ENCODE measurements at regions not wholly inside any gene's neighbourhood (a gene's known extent, or its start where the extent isn't known, plus 50 kb on each side); places are given as distances from the start of the nearest gene placed in this dataset.

GRCh38 chr16:54426553-54426849 lies 139.9 kb upstream of the IRX3 start:
- Histone ChIP-seq H3K27me3 (ENCODE audit: low read length) (no peaks in the 10 kb centered on the region), H2AFZ (ENCODE audit: low read length) (no peak overlapping the region), H3K36me3 (ENCODE audit: insufficient read depth, low read length) (no peaks in the 10 kb centered on the region), H3K27ac (ENCODE audit: low read length) (no peak overlapping the region), H4K20me1 (ENCODE audit: insufficient read depth, low read depth, low read length) (no peaks in the 10 kb centered on the region), H3K4me2 (ENCODE audit: low read depth, low read length, poor library complexity, severe bottlenecking) (no peak overlapping the region), H3K4me3 (ENCODE audit: low read length) (no peak overlapping the region), H3K79me2 (ENCODE audit: low read length) (no peaks in the 10 kb centered on the region), H3K9ac (ENCODE audit: low read length) (no peak overlapping the region), H3K4me1 (ENCODE audit: low read length) (no peaks in the 10 kb centered on the region), H3K9me2 (replicated peaks; ENCODE audit: insufficient read depth, low read length) (no peaks in the 10 kb centered on the region), H3K9me3 (ENCODE audit: low read length) (no peaks in the 10 kb centered on the region)
- no peak for DNase-seq

GRCh38 chr16:54425681-54426552 lies 139.3 kb upstream of the IRX3 start:
- Histone ChIP-seq H3K9me3 (ENCODE audit: low read length) (no peaks in the 10 kb centered on the region), H3K4me2 (ENCODE audit: low read depth, low read length, poor library complexity, severe bottlenecking) (no peak overlapping the region), H3K4me1 (ENCODE audit: low read length) (no peaks in the 10 kb centered on the region), H3K9me2 (replicated peaks; ENCODE audit: insufficient read depth, low read length) (no peaks in the 10 kb centered on the region), H4K20me1 (ENCODE audit: insufficient read depth, low read depth, low read length) (no peaks in the 10 kb centered on the region), H3K79me2 (ENCODE audit: low read length) (no peaks in the 10 kb centered on the region), H3K4me3 (ENCODE audit: low read length) (no peak overlapping the region), H3K27me3 (ENCODE audit: low read length) (no peaks in the 10 kb centered on the region), H3K36me3 (ENCODE audit: insufficient read depth, low read length) (no peaks in the 10 kb centered on the region), H3K9ac (ENCODE audit: low read length) (no peak overlapping the region), H3K27ac (ENCODE audit: low read length) (no peak overlapping the region), H2AFZ (ENCODE audit: low read length) (no peak overlapping the region)
- no peak for DNase-seq

- no peak overlapping the region for H3K9ac ChIP-seq (ENCODE audit: low read length)
- no peak overlapping the region for H3K27ac ChIP-seq (ENCODE audit: low read length)
- no peak overlapping the region for H3K4me3 ChIP-seq (ENCODE audit: low read length)
- no peaks in the 10 kb centered on the region for H3K4me1 ChIP-seq (ENCODE audit: low read length)
- DNase-seq, result no peak
- H3K9me3 ChIP-seq (ENCODE audit: low read length), result no peaks in the 10 kb centered on the region
- H3K79me2 ChIP-seq (ENCODE audit: low read length), result no peaks in the 10 kb centered on the region
- H3K4me2 ChIP-seq (ENCODE audit: low read depth, low read length, poor library complexity, severe bottlenecking), result no peak overlapping the region
- no peak overlapping the region for H2AFZ ChIP-seq (ENCODE audit: low read length)
- no peaks in the 10 kb centered on the region for H3K9me2 ChIP-seq (replicated peaks; ENCODE audit: insufficient read depth, low read length)
- H3K27me3 ChIP-seq (ENCODE audit: low read length), result no peaks in the 10 kb centered on the region
- H3K36me3 ChIP-seq (ENCODE audit: insufficient read depth, low read length), result no peaks in the 10 kb centered on the region
- no peaks in the 10 kb centered on the region for H4K20me1 ChIP-seq (ENCODE audit: insufficient read depth, low read depth, low read length)
Observed at GRCh38 chr16:54425068-54425467, 138.5 kb upstream of the IRX3 start.

- Histone ChIP-seq H3K9ac (ENCODE audit: low read length) (no peak overlapping the region), H3K27me3 (ENCODE audit: low read length) (no peaks in the 10 kb centered on the region), H2AFZ (ENCODE audit: low read length) (no peak overlapping the region), H3K9me2 (replicated peaks; ENCODE audit: insufficient read depth, low read length) (no peaks in the 10 kb centered on the region), H3K4me3 (ENCODE audit: low read length) (no peak overlapping the region), H3K36me3 (ENCODE audit: insufficient read depth, low read length) (no peaks in the 10 kb centered on the region), H3K4me2 (ENCODE audit: low read depth, low read length, poor library complexity, severe bottlenecking) (no peak overlapping the region), H3K27ac (ENCODE audit: low read length) (no peak overlapping the region), H4K20me1 (ENCODE audit: insufficient read depth, low read depth, low read length) (no peaks in the 10 kb centered on the region), H3K79me2 (ENCODE audit: low read length) (no peaks in the 10 kb centered on the region), H3K9me3 (ENCODE audit: low read length) (no peaks in the 10 kb centered on the region), H3K4me1 (ENCODE audit: low read length) (no peaks in the 10 kb centered on the region)
- no peak for DNase-seq
Observed at GRCh38 chr16:54424043-54424451, 137.5 kb upstream of the IRX3 start.

- Histone ChIP-seq H3K79me2 (ENCODE audit: low read length) (no peaks in the 10 kb centered on the region), H3K27ac (ENCODE audit: low read length) (no peak overlapping the region), H3K9me3 (ENCODE audit: low read length) (no peaks in the 10 kb centered on the region), H3K9me2 (replicated peaks; ENCODE audit: insufficient read depth, low read length) (no peaks in the 10 kb centered on the region), H3K27me3 (ENCODE audit: low read length) (no peaks in the 10 kb centered on the region), H3K36me3 (ENCODE audit: insufficient read depth, low read length) (no peaks in the 10 kb centered on the region), H3K9ac (ENCODE audit: low read length) (no peak overlapping the region), H3K4me3 (ENCODE audit: low read length) (no peak overlapping the region), H3K4me2 (ENCODE audit: low read depth, low read length, poor library complexity, severe bottlenecking) (no peak overlapping the region), H2AFZ (ENCODE audit: low read length) (no peak overlapping the region), H3K4me1 (ENCODE audit: low read length) (no peaks in the 10 kb centered on the region), H4K20me1 (ENCODE audit: insufficient read depth, low read depth, low read length) (no peaks in the 10 kb centered on the region)
- no peak for DNase-seq
Observed at GRCh38 chr16:54422569-54422978, 136.0 kb upstream of the IRX3 start.

GRCh38 chr16:54422159-54422558 lies 135.6 kb upstream of the IRX3 start:
- no peak overlapping the region for H3K4me2 ChIP-seq (ENCODE audit: low read depth, low read length, poor library complexity, severe bottlenecking)
- H2AFZ ChIP-seq (ENCODE audit: low read length), result no peak overlapping the region
- H4K20me1 ChIP-seq (ENCODE audit: insufficient read depth, low read depth, low read length), result no peaks in the 10 kb centered on the region
- no peak overlapping the region for H3K4me3 ChIP-seq (ENCODE audit: low read length)
- no peaks in the 10 kb centered on the region for H3K79me2 ChIP-seq (ENCODE audit: low read length)
- H3K27me3 ChIP-seq (ENCODE audit: low read length), result no peaks in the 10 kb centered on the region
- no peak overlapping the region for H3K27ac ChIP-seq (ENCODE audit: low read length)
- DNase-seq, result no peak
- H3K9ac ChIP-seq (ENCODE audit: low read length), result no peak overlapping the region
- no peaks in the 10 kb centered on the region for H3K36me3 ChIP-seq (ENCODE audit: insufficient read depth, low read length)
- no peaks in the 10 kb centered on the region for H3K4me1 ChIP-seq (ENCODE audit: low read length)
- H3K9me3 ChIP-seq (ENCODE audit: low read length), result no peaks in the 10 kb centered on the region
- no peaks in the 10 kb centered on the region for H3K9me2 ChIP-seq (replicated peaks; ENCODE audit: insufficient read depth, low read length)

- H3K79me2 ChIP-seq (ENCODE audit: low read length), result no peaks in the 10 kb centered on the region
- DNase-seq, result no peak
- H2AFZ ChIP-seq (ENCODE audit: low read length), result no peak overlapping the region
- no peak overlapping the region for H3K9ac ChIP-seq (ENCODE audit: low read length)
- no peaks in the 10 kb centered on the region for H3K9me2 ChIP-seq (replicated peaks; ENCODE audit: insufficient read depth, low read length)
- H3K4me3 ChIP-seq (ENCODE audit: low read length), result no peak overlapping the region
- H3K27me3 ChIP-seq (ENCODE audit: low read length), result no peaks in the 10 kb centered on the region
- H3K27ac ChIP-seq (ENCODE audit: low read length), result no peak overlapping the region
- H3K9me3 ChIP-seq (ENCODE audit: low read length), result no peaks in the 10 kb centered on the region
- H3K36me3 ChIP-seq (ENCODE audit: insufficient read depth, low read length), result no peaks in the 10 kb centered on the region
- H3K4me2 ChIP-seq (ENCODE audit: low read depth, low read length, poor library complexity, severe bottlenecking), result no peak overlapping the region
- H4K20me1 ChIP-seq (ENCODE audit: insufficient read depth, low read depth, low read length), result no peaks in the 10 kb centered on the region
- no peaks in the 10 kb centered on the region for H3K4me1 ChIP-seq (ENCODE audit: low read length)
Observed at GRCh38 chr16:54421220-54421619, 134.6 kb upstream of the IRX3 start.

GRCh38 chr16:54418903-54419302 lies 132.3 kb upstream of the IRX3 start:
- H3K4me3 ChIP-seq (ENCODE audit: low read length), result no peak overlapping the region
- H4K20me1 ChIP-seq (ENCODE audit: insufficient read depth, low read depth, low read length), result no peaks in the 10 kb centered on the region
- no peak overlapping the region for H3K9ac ChIP-seq (ENCODE audit: low read length)
- no peaks in the 10 kb centered on the region for H3K4me1 ChIP-seq (ENCODE audit: low read length)
- no peak for DNase-seq
- H3K79me2 ChIP-seq (ENCODE audit: low read length), result no peaks in the 10 kb centered on the region
- no peaks in the 10 kb centered on the region for H3K27me3 ChIP-seq (ENCODE audit: low read length)
- no peak overlapping the region for H2AFZ ChIP-seq (ENCODE audit: low read length)
- H3K9me2 ChIP-seq (replicated peaks; ENCODE audit: insufficient read depth, low read length), result no peaks in the 10 kb centered on the region
- no peak overlapping the region for H3K27ac ChIP-seq (ENCODE audit: low read length)
- no peaks in the 10 kb centered on the region for H3K36me3 ChIP-seq (ENCODE audit: insufficient read depth, low read length)
- H3K9me3 ChIP-seq (ENCODE audit: low read length), result no peaks in the 10 kb centered on the region
- H3K4me2 ChIP-seq (ENCODE audit: low read depth, low read length, poor library complexity, severe bottlenecking), result no peak overlapping the region

Measured in Karpas-422 (cell line).